K562 (cell line): ENCODE measurements at regions not wholly inside any gene's neighbourhood (a gene's known extent, or its start where the extent isn't known, plus 50 kb on each side); places are given as distances from the start of the nearest gene placed in this dataset.

Experiments used
- ATAC-seq: fragments of 200-7000 bp; cut with Tn5 transposase; 3 replicates; pipeline ENCODE4 v1.9.1; 2020; ENCODE audit warnings: moderate library complexity
- BruUV-seq: library from RNA; stranded (reverse); fragments of 400-500 nt; replicated peaks from 2 replicates; lab custom pipeline; 2021; lab: Mats Ljungman, UMichigan
- CTCF ChIA-PET: fragments of 300-600 bp; formaldehyde crosslinking; extraction: SDS; loops from one replicate; lab custom pipeline; 2021; ENCODE audit warnings: low intra/inter-chr PET ratio; lab: Yijun Ruan, JAX
- POLR2A ChIA-PET: fragments of 300-600, 350-650 bp; sonication (Branson Sonifier 250); formaldehyde crosslinking; extraction: SDS; loops from one replicate; lab custom pipeline; 2021; ENCODE audit warnings: antibody characterized with exemption, inconsistent platforms; lab: Yijun Ruan, JAX
- DNase-seq, 4 experiments: peaks; one replicate each; pipeline versions ENCODE4 v3.0.0 to v3.0.0-alpha.2; 2011 to 2018; ENCODE audit warnings: low spot score in 3 of 4, mixed read lengths in 3 of 4; ENCODE audit errors: extremely low read depth in 1 of 4
- FAIRE-seq: peaks from 2 replicates; lab custom pipeline; 2011; peaks lifted over from hg19 to GRCh38; lab: Jason Lieb, UNC
- H2AFZ ChIP-seq: 2 replicates; pipeline ENCODE4 v1.6.0; 2011; ENCODE audit warnings: low read depth, low read length, control low read depth, inconsistent platforms
- H3K27ac ChIP-seq: fragments of 200-600 bp; 3 replicates; pipeline ENCODE4 v1.8.0; 2011; ENCODE audit warnings: low read depth, mild to moderate bottlenecking, control low read depth, inconsistent platforms, low read length, moderate library complexity, mixed read lengths; ENCODE audit errors: extremely low read depth
- H3K27me3 ChIP-seq, 2 experiments: fragments of 300-600 bp in 1 of 2; 2 replicates in 1 of 2; 3 replicates in 1 of 2; pipeline versions ENCODE4 v1.6.0 to v1.8.0; 2011; ENCODE audit warnings: inconsistent platforms in 2 of 2, low read length in 2 of 2, mild to moderate bottlenecking in 1 of 2, mixed read lengths in 1 of 2, moderate library complexity in 1 of 2; ENCODE audit not compliant: control insufficient read depth in 2 of 2, insufficient read depth in 2 of 2
- H3K36me3 ChIP-seq: fragments of 300-600 bp; 3 replicates; pipeline ENCODE4 v1.8.0; 2011; ENCODE audit warnings: mild to moderate bottlenecking, low read length, inconsistent platforms; ENCODE audit not compliant: control insufficient read depth, insufficient read depth
- H3K4me1 ChIP-seq, 2 experiments: fragments of 200-600 bp in 1 of 2; replicated peaks in 1 of 2; 2 replicates in 1 of 2; 3 replicates in 1 of 2; pipeline versions ENCODE4 v1.5.1 to v1.8.0; 2011; ENCODE audit warnings: inconsistent platforms in 2 of 2, low read length in 2 of 2, mild to moderate bottlenecking in 1 of 2, mixed read lengths in 1 of 2, moderate library complexity in 1 of 2; ENCODE audit not compliant: control insufficient read depth in 2 of 2, insufficient read depth in 2 of 2
- H3K4me2 ChIP-seq: 2 replicates; pipeline ENCODE4 v1.6.1; 2011; ENCODE audit warnings: low read length, control low read depth, inconsistent platforms, mixed read lengths; ENCODE audit not compliant: insufficient read depth
- H3K4me3 ChIP-seq: fragments of 200-600 bp; sonication (generic), shearing (Covaris generic); 2 replicates; pipeline ENCODE4 v1.5.1; 2016; ENCODE audit warnings: control low read depth, inconsistent platforms
- H3K79me2 ChIP-seq: fragments of 200-600 bp; 3 replicates; pipeline ENCODE4 v1.8.0; 2011; ENCODE audit warnings: low read length, inconsistent platforms; ENCODE audit not compliant: control insufficient read depth, insufficient read depth
- H3K9ac ChIP-seq, 2 experiments: 2 replicates each; pipeline versions ENCODE4 v1.6.0 to v1.6.1; 2011; ENCODE audit warnings: low read depth in 2 of 2, low read length in 2 of 2, control low read depth in 1 of 2, inconsistent platforms in 1 of 2, mild to moderate bottlenecking in 1 of 2, mixed read lengths in 1 of 2; ENCODE audit not compliant: insufficient read depth in 1 of 2
- H3K9me1 ChIP-seq: one replicate; pipeline ENCODE4 v1.6.0; 2011; ENCODE audit warnings: inconsistent platforms, mild to moderate bottlenecking, low read length, moderate library complexity; ENCODE audit not compliant: control insufficient read depth, insufficient read depth
- H3K9me3 ChIP-seq: replicated peaks from 2 replicates; pipeline ENCODE4 v1.5.1; 2011; ENCODE audit warnings: low read depth, low read length, inconsistent platforms; ENCODE audit not compliant: control insufficient read depth, insufficient read depth
- H4K20me1 ChIP-seq: replicated peaks from 2 replicates; pipeline ENCODE4 v1.6.1; 2011; ENCODE audit warnings: low read length, inconsistent platforms, mixed read lengths; ENCODE audit not compliant: control insufficient read depth, insufficient read depth
- JUND ChIP-seq, 2 experiments: IDR thresholded peaks; 2 replicates in 1 of 2; 3 replicates in 1 of 2; pipeline ENCODE4 v1.6.1; 2011; ENCODE audit warnings: borderline replicate concordance in 2 of 2, low read depth in 2 of 2, low read length in 2 of 2, improper control_type of control experiment in 1 of 2, missing biosample characterization in 1 of 2, missing genetic modification characterization in 1 of 2, missing genetic modification reagents in 1 of 2
- MYNN ChIP-seq, 2 experiments: sonication (generic); formaldehyde crosslinking in 1 of 2; IDR thresholded peaks; 2 replicates each; pipeline versions ENCODE4 v1.5.0 to v1.6.1; 2016 to 2020; ENCODE audit warnings: antibody characterized with exemption in 1 of 2, missing genetic modification reagents in 1 of 2
- XRCC3 ChIP-seq: fragments of 450-650 bp; IDR thresholded peaks from 2 replicates; pipeline ENCODE4 v1.6.1; 2017; ENCODE audit warnings: mild to moderate bottlenecking, moderate library complexity
- ZNF316 ChIP-seq: fragments of 450-650 bp; IDR thresholded peaks from 2 replicates; pipeline ENCODE4 v1.6.1; 2016
- WGBS: fragments of 100-300 bp; shearing (Covaris generic); methylation state at CpG from one replicate; pipeline ENCODE4 v1.1.6; 2016; ENCODE audit warnings: low coverage, mixed read lengths; ENCODE audit not compliant: insufficient coverage; ENCODE audit errors: missing lambda C conversion rate; 5-methylcytosine and 5-hydroxymethylcytosine counted together
- in situ Hi-C: fragments of 300-500 bp; cut with MboI; formaldehyde crosslinking; loops from 4 replicates; pipeline ENCODE4 v1.15.0; 2018; ENCODE audit warnings: inconsistent platforms, mixed read lengths
- intact Hi-C: fragments of 100-400 bp; cut with micrococcal nuclease; formaldehyde crosslinking; loops from 2 replicates; pipeline ENCODE4 v1.14.2; 2022
- TF ChIP-seq, protein P1 (sequence below), 2 experiments: fragments of 200-800 bp in 1 of 2; sonication (Bioruptor generic) in 1 of 2; sonication (generic) in 1 of 2; formaldehyde crosslinking in 1 of 2; IDR thresholded peaks in 1 of 2; conservative IDR thresholded peaks in 1 of 2; 2 replicates each; pipeline versions ENCODE4 v1.5.0 to v1.6.1; 2016 to 2020; ENCODE audit warnings: missing compliant biosample characterization in 1 of 2, missing genetic modification characterization in 1 of 2, missing genetic modification reagents in 1 of 2
- TF ChIP-seq, protein P2 (sequence below): IDR thresholded peaks from 2 replicates; pipeline ENCODE4 v1.6.1; 2011; ENCODE audit warnings: borderline replicate concordance, low read depth, mild to moderate bottlenecking, moderate library complexity, low read length; ENCODE audit not compliant: insufficient read depth, poor library complexity, severe bottlenecking
- TF ChIP-seq, protein P3 (sequence below): fragments of 200-800 bp; sonication (Bioruptor generic); IDR thresholded peaks from 2 replicates; pipeline ENCODE4 v1.6.1; 2017; ENCODE audit warnings: missing genetic modification characterization, missing compliant biosample characterization
- TF ChIP-seq, protein P4 (sequence below): fragments of 200-800 bp; sonication (Bioruptor generic); IDR thresholded peaks from 2 replicates; pipeline ENCODE4 v1.6.1; 2017; ENCODE audit warnings: missing genetic modification characterization, missing compliant biosample characterization

DNA sequence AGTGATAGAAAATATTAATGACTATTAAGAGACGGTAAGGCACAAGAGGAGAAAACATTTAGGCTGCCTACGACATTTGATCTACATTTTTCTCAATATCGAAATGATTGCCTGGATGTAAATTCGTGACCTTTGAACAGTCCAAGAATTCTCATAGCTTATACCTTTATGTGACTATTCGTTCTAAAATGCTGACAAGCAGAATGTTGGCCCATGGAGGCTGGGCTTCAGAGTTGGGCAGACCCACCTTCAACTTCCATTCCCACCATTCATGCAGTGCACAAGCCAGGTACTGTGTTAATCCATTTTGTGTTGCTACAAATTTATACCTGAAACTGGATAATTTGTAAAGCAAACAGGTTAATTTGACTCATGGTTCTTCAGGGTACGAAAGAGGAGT lies 441.4 kb upstream of the COBL start:
- Histone ChIP-seq H3K79me2 (no peaks in the 10 kb centered on the region), H4K20me1 (no peaks in the 10 kb centered on the region), H3K4me2 (no peak overlapping the region), H3K4me3 (no peak overlapping the region), H2AFZ (no peak overlapping the region), H3K27me3 (no peaks in the 10 kb centered on the region), H3K27ac (no peak overlapping the region), H3K36me3 (no peaks in the 10 kb centered on the region), H3K9me1 (no peaks in the 10 kb centered on the region), H3K9me3 (no peaks in the 10 kb centered on the region), H3K9ac (no peak overlapping the region), H3K4me1 (no peaks in the 10 kb centered on the region)
- in situ Hi-C loops: no loop called here
- FAIRE-seq: no peak
- TF ChIP-seq, protein P1, sequence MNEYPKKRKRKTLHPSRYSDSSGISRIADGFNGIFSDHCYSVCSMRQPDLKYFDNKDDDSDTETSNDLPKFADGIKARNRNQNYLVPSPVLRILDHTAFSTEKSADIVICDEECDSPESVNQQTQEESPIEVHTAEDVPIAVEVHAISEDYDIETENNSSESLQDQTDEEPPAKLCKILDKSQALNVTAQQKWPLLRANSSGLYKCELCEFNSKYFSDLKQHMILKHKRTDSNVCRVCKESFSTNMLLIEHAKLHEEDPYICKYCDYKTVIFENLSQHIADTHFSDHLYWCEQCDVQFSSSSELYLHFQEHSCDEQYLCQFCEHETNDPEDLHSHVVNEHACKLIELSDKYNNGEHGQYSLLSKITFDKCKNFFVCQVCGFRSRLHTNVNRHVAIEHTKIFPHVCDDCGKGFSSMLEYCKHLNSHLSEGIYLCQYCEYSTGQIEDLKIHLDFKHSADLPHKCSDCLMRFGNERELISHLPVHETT (CRISPR knock-in tag; conservative IDR thresholded peaks at IDR 0.05 in 1 of 2, IDR thresholded peaks at IDR 0.05 in 1 of 2): no peak
- peak; percentile 17; the same call in 1 of the 2 replicates for TF ChIP-seq ZNF316
- ChIA-PET POLR2A (no interaction called here), CTCF (no interaction called here)
- no peak for ATAC-seq
- no peak for DNase-seq
- intact Hi-C loops: no loop called here
- no TSS peak for BruUV-seq
- WGBS: 0% methylated on average over 6 of the region's 6 CpGs

DNA sequence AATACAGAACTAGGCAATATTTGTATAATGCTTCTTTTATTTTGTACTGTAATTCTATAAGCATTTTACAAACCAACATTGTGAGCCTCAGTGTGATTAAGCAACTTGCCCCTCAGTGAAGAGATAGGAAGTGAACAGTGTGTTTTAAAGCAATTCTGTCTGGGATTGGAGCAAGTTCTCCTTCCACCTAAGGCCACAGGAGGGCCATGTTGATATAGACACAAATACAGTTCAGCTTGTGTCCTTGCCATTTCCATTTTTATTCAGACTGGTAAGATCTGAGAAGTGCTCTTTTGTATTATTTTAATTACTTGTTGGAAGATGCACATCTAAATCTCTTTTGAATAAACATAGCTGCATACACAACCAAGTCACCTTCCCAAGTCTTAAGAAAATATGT lies 416.3 kb upstream of the COBL start:
- Histone ChIP-seq H3K79me2 (no peaks in the 10 kb centered on the region), H3K9me3 (no peaks in the 10 kb centered on the region), H3K27ac (no peak overlapping the region), H3K27me3 (no peaks in the 10 kb centered on the region), H2AFZ (no peak overlapping the region), H3K4me1 (no peaks in the 10 kb centered on the region), H3K4me3 (no peak overlapping the region), H3K9me1 (no peaks in the 10 kb centered on the region), H3K4me2 (no peak overlapping the region), H4K20me1 (no peaks in the 10 kb centered on the region), H3K36me3 (no peaks in the 10 kb centered on the region), H3K9ac (no peak overlapping the region)
- intact Hi-C loops (no loop called here), in situ Hi-C loops (no loop called here)
- CTCF ChIA-PET: no interaction called here
- BruUV-seq: no TSS peak
- ATAC-seq (no peak), FAIRE-seq (no peak), DNase-seq (no peak)
- POLR2A ChIA-PET: no interaction called here
- TF ChIP-seq JUND (IDR thresholded peaks at IDR 0.05; ENCODE audit: borderline replicate concordance, low read depth, low read length) (no peak), JUND (tag; IDR thresholded peaks at IDR 0.05; ENCODE audit: borderline replicate concordance, low read depth, low read length) (no peak), XRCC3 (no peak), MYNN (IDR thresholded peaks at IDR 0.05) (no peak), MYNN (CRISPR knock-in tag; IDR thresholded peaks at IDR 0.05) (no peak)
- TF ChIP-seq, protein P2, sequence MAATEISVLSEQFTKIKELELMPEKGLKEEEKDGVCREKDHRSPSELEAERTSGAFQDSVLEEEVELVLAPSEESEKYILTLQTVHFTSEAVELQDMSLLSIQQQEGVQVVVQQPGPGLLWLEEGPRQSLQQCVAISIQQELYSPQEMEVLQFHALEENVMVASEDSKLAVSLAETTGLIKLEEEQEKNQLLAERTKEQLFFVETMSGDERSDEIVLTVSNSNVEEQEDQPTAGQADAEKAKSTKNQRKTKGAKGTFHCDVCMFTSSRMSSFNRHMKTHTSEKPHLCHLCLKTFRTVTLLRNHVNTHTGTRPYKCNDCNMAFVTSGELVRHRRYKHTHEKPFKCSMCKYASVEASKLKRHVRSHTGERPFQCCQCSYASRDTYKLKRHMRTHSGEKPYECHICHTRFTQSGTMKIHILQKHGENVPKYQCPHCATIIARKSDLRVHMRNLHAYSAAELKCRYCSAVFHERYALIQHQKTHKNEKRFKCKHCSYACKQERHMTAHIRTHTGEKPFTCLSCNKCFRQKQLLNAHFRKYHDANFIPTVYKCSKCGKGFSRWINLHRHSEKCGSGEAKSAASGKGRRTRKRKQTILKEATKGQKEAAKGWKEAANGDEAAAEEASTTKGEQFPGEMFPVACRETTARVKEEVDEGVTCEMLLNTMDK: no peak
- TF ChIP-seq, protein P3, sequence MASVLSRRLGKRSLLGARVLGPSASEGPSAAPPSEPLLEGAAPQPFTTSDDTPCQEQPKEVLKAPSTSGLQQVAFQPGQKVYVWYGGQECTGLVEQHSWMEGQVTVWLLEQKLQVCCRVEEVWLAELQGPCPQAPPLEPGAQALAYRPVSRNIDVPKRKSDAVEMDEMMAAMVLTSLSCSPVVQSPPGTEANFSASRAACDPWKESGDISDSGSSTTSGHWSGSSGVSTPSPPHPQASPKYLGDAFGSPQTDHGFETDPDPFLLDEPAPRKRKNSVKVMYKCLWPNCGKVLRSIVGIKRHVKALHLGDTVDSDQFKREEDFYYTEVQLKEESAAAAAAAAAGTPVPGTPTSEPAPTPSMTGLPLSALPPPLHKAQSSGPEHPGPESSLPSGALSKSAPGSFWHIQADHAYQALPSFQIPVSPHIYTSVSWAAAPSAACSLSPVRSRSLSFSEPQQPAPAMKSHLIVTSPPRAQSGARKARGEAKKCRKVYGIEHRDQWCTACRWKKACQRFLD: no peak
- TF ChIP-seq, protein P4, sequence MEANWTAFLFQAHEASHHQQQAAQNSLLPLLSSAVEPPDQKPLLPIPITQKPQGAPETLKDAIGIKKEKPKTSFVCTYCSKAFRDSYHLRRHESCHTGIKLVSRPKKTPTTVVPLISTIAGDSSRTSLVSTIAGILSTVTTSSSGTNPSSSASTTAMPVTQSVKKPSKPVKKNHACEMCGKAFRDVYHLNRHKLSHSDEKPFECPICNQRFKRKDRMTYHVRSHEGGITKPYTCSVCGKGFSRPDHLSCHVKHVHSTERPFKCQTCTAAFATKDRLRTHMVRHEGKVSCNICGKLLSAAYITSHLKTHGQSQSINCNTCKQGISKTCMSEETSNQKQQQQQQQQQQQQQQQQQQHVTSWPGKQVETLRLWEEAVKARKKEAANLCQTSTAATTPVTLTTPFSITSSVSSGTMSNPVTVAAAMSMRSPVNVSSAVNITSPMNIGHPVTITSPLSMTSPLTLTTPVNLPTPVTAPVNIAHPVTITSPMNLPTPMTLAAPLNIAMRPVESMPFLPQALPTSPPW (CRISPR knock-in tag): no peak
